ENCODE measurements at regions not wholly inside any gene's neighbourhood (a gene's known extent, or its start where the extent isn't known, plus 50 kb on each side); places are given as distances from the start of the nearest gene placed in this dataset.

DNA sequence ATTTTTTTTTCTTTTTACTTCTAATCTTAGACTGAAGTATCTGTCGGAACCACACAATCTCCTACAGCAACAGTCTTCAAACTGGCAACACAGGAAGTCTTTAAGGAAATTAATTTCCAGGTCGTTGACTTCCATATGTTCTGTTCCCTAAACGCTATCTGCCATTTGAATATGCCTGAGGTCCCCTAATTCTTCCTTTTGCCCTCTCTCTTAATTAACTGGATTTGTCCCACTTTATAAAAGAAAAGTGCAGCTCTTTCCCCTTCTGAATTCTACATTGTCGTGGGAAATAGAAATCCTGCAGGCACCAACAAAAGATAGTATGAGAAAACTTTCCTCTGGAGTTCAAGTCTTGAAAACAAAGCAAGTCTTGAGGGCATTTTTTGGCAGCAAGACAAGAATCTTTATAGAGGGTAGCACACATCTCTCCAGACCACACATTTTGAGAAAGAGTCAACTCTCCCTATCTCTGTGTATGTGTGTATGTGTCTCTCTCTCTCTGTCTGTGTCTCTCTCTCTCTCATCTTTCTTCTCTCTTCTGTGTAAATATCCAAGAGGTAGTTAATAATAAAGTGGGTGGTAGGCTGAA, 879.8 kb downstream of the SOCS6 start:
- no peak for TF ChIP-seq CTCF (IDR thresholded peaks at IDR 0.05)
- Histone ChIP-seq H3K9me3 (replicated peaks in 1 of 2; ENCODE audit: control insufficient read depth in 1 of 2, insufficient read depth in 1 of 2, low read length in 2 of 2) (no peaks in the 10 kb centered on the region), H3K36me3 (replicated peaks in 1 of 2; ENCODE audit: control insufficient read depth in 1 of 2, insufficient read depth in 2 of 2, low read length in 2 of 2) (no peaks in the 10 kb centered on the region), H3K4me2 (replicated peaks; ENCODE audit: extremely low read depth, low read length, poor library complexity, severe bottlenecking) (no peak overlapping the region), H3K4me1 (ENCODE audit: control insufficient read depth in 1 of 2, insufficient read depth in 2 of 2, low read length in 2 of 2) (no peaks in the 10 kb centered on the region), H2AFZ (ENCODE audit: insufficient read depth, low read depth, low read length, poor library complexity, severe bottlenecking) (no peak overlapping the region), H3K79me2 (ENCODE audit: insufficient read depth, low read length) (no peaks in the 10 kb centered on the region), H3K4me3 (replicated peaks in 1 of 3; ENCODE audit: low read depth in 2 of 3, low read length in 3 of 3) (no peak overlapping the region), H3K27me3 (ENCODE audit: control insufficient read depth in 2 of 2, insufficient read depth in 2 of 2, low read length in 2 of 2) (no peaks in the 10 kb centered on the region), H3K9ac (ENCODE audit: insufficient read depth, low read length, poor library complexity, severe bottlenecking) (no peak overlapping the region), H4K20me1 (ENCODE audit: insufficient read depth, low read length) (no peaks in the 10 kb centered on the region), H3K27ac (ENCODE audit: low read depth in 1 of 2, low read length in 2 of 2) (no peak overlapping the region)
- no peak for DNase-seq
- Mint-ChIP-seq H3K36me3 (no peaks in the 10 kb centered on the region), H3K27ac (no peak overlapping the region), H3K27me3 (ENCODE audit: low read depth in 3 of 3) (no peaks in the 10 kb centered on the region), H3K4me3 (no peak overlapping the region), H3K9me3 (peaks cover 0 to 6% (median 0%) of the 10 kb centered on the region in 7 donors), H3K4me1 (no peaks in the 10 kb centered on the region)
- intact Hi-C loops (cut with micrococcal nuclease): no loop called here
- WGBS (ENCODE audit: insufficient coverage): 50% methylated on average over 2 of the region's 4 CpGs

DNA sequence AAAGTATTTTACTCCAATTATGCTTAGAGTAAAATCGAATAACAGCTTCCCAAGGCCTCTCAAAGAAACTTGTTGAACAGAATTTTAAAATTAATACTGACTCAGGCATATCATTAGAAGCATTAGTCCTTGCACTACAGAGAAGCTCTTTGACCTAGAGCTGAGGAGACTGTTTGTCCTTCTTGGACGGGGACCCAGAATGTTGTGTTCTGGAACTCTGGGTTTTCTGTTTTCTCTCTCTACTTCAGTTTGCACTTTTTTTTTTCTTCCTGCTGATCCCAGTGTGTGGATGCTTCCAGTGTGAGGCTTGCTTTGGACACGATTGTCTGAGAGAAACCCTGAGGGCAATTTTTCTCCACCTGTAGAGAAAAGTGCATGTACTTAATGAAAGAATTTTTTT, 847.6 kb downstream of the SOCS6 start:
- Mint-ChIP-seq H3K4me3 (no peak overlapping the region), H3K27ac (no peak overlapping the region), H3K27me3 (ENCODE audit: low read depth in 3 of 3) (peaks cover 0 to 3% (median 2%) of the 10 kb centered on the region in 3 donors), H3K36me3 (no peaks in the 10 kb centered on the region), H3K4me1 (no peaks in the 10 kb centered on the region), H3K9me3 (peaks cover 0 to 5% (median 0%) of the 10 kb centered on the region in 7 donors)
- no peak for DNase-seq
- Histone ChIP-seq H4K20me1 (ENCODE audit: insufficient read depth, low read length) (no peaks in the 10 kb centered on the region), H3K79me2 (ENCODE audit: insufficient read depth, low read length) (no peaks in the 10 kb centered on the region), H3K9ac (ENCODE audit: insufficient read depth, low read length, poor library complexity, severe bottlenecking) (no peak overlapping the region), H3K4me1 (ENCODE audit: control insufficient read depth in 1 of 2, insufficient read depth in 2 of 2, low read length in 2 of 2) (no peaks in the 10 kb centered on the region), H3K4me2 (replicated peaks; ENCODE audit: extremely low read depth, low read length, poor library complexity, severe bottlenecking) (no peak overlapping the region), H3K27me3 (ENCODE audit: control insufficient read depth in 2 of 2, insufficient read depth in 2 of 2, low read length in 2 of 2) (no peaks in the 10 kb centered on the region), H2AFZ (ENCODE audit: insufficient read depth, low read depth, low read length, poor library complexity, severe bottlenecking) (no peak overlapping the region), H3K9me3 (replicated peaks in 1 of 2; ENCODE audit: control insufficient read depth in 1 of 2, insufficient read depth in 1 of 2, low read length in 2 of 2) (peaks cover 3 to 6% of the 10 kb centered on the region in 2 donors), H3K4me3 (replicated peaks in 1 of 3; ENCODE audit: low read depth in 2 of 3, low read length in 3 of 3) (no peak overlapping the region), H3K36me3 (replicated peaks in 1 of 2; ENCODE audit: control insufficient read depth in 1 of 2, insufficient read depth in 2 of 2, low read length in 2 of 2) (no peaks in the 10 kb centered on the region), H3K27ac (ENCODE audit: low read depth in 1 of 2, low read length in 2 of 2) (no peak overlapping the region)
- WGBS (ENCODE audit: insufficient coverage): no CpG with 5 or more reads among the region's 3 CpGs
- no peak for TF ChIP-seq CTCF (IDR thresholded peaks at IDR 0.05)
- intact Hi-C loops (cut with micrococcal nuclease): no loop called here

All from CD14-positive monocyte (primary cell).